ENCODE measurements at regions not wholly inside any gene's neighbourhood (a gene's known extent, or its start where the extent isn't known, plus 50 kb on each side); places are given as distances from the start of the nearest gene placed in this dataset.

GRCh38 chr7:10022480-10022879, 951.2 kb upstream of the PHF14 start:
- no peak for DNase-seq (ENCODE audit: low read depth)
- in situ Hi-C loops (cut with HindIII; ENCODE audit: low sequenced_read_pairs), result no loop called here
- H3K4me3 ChIP-seq (ENCODE audit: low read depth, low read length), result no peak overlapping the region
- no peak for TF ChIP-seq CTCF (IDR thresholded peaks at IDR 0.05; ENCODE audit: low read depth, low read length, missing control alignments)

- H3K4me3 ChIP-seq (ENCODE audit: low read depth, low read length), result no peak overlapping the region
- in situ Hi-C loops (cut with HindIII; ENCODE audit: low sequenced_read_pairs), result no loop called here
- no peak for DNase-seq (ENCODE audit: low read depth)
- no peak for TF ChIP-seq CTCF (IDR thresholded peaks at IDR 0.05; ENCODE audit: low read depth, low read length, missing control alignments)
These were observed 950.7 kb upstream of the PHF14 start for GRCh38 chr7:10022957-10023356.

GRCh38 chr7:10034843-10035556, 938.7 kb upstream of the PHF14 start:
- no peak for TF ChIP-seq CTCF (IDR thresholded peaks at IDR 0.05; ENCODE audit: low read depth, low read length, missing control alignments)
- in situ Hi-C loops (cut with HindIII; ENCODE audit: low sequenced_read_pairs), result no loop called here
- DNase-seq (ENCODE audit: low read depth), result no peak
- no peak overlapping the region for H3K4me3 ChIP-seq (ENCODE audit: low read depth, low read length)

GRCh38 chr7:10036693-10037092, 937.0 kb upstream of the PHF14 start:
- TF ChIP-seq CTCF (IDR thresholded peaks at IDR 0.05; ENCODE audit: low read depth, low read length, missing control alignments), result no peak
- in situ Hi-C loops (cut with HindIII; ENCODE audit: low sequenced_read_pairs), result no loop called here
- DNase-seq (ENCODE audit: low read depth), result no peak
- no peak overlapping the region for H3K4me3 ChIP-seq (ENCODE audit: low read depth, low read length)

- in situ Hi-C loops (cut with HindIII; ENCODE audit: low sequenced_read_pairs), result no loop called here
- TF ChIP-seq CTCF (IDR thresholded peaks at IDR 0.05; ENCODE audit: low read depth, low read length, missing control alignments), result no peak
- no peak for DNase-seq (ENCODE audit: low read depth)
- no peak overlapping the region for H3K4me3 ChIP-seq (ENCODE audit: low read depth, low read length)
These were observed 935.3 kb upstream of the PHF14 start for GRCh38 chr7:10038351-10038750.

GRCh38 chr7:10040674-10041073, 933.0 kb upstream of the PHF14 start:
- TF ChIP-seq CTCF (IDR thresholded peaks at IDR 0.05; ENCODE audit: low read depth, low read length, missing control alignments), result no peak
- no peak overlapping the region for H3K4me3 ChIP-seq (ENCODE audit: low read depth, low read length)
- in situ Hi-C loops (cut with HindIII; ENCODE audit: low sequenced_read_pairs), result no loop called here
- no peak for DNase-seq (ENCODE audit: low read depth)

All from astrocyte of the cerebellum (primary cell).